Esophagus muscularis mucosa (tissue), 4 donors: ENCODE measurements at regions not wholly inside any gene's neighbourhood (a gene's known extent, or its start where the extent isn't known, plus 50 kb on each side); places are given as distances from the start of the nearest gene placed in this dataset.

Experiments
- EP300 ChIP-seq: sonication (generic); formaldehyde crosslinking; IDR thresholded peaks from one replicate; pipeline ENCODE4 v1.6.1; 2017; ENCODE audit warnings: antibody characterized with exemption
- POLR2A ChIP-seq: fragments of 450-650 bp; IDR thresholded peaks from one replicate; pipeline ENCODE4 v1.6.1; 2017; ENCODE audit warnings: antibody characterized with exemption, moderate library complexity, mild to moderate bottlenecking, low read depth
- TF ChIP-seq, protein P1 (sequence below), 3 experiments: fragments of 200-600 bp in 2 of 3; fragments of 450-650 bp in 1 of 3; sonication (generic) in 2 of 3; IDR thresholded peaks; one replicate each; pipeline ENCODE4 v1.5.1; 2017 to 2019; ENCODE audit warnings: antibody characterized with exemption in 3 of 3, mild to moderate bottlenecking in 2 of 3, moderate library complexity in 1 of 3

- TF ChIP-seq, protein P1, sequence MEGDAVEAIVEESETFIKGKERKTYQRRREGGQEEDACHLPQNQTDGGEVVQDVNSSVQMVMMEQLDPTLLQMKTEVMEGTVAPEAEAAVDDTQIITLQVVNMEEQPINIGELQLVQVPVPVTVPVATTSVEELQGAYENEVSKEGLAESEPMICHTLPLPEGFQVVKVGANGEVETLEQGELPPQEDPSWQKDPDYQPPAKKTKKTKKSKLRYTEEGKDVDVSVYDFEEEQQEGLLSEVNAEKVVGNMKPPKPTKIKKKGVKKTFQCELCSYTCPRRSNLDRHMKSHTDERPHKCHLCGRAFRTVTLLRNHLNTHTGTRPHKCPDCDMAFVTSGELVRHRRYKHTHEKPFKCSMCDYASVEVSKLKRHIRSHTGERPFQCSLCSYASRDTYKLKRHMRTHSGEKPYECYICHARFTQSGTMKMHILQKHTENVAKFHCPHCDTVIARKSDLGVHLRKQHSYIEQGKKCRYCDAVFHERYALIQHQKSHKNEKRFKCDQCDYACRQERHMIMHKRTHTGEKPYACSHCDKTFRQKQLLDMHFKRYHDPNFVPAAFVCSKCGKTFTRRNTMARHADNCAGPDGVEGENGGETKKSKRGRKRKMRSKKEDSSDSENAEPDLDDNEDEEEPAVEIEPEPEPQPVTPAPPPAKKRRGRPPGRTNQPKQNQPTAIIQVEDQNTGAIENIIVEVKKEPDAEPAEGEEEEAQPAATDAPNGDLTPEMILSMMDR (IDR thresholded peaks at IDR 0.05): no peak
- no peak for TF ChIP-seq POLR2A
- TF ChIP-seq EP300: no peak
These were observed 161.3 kb downstream of the MACROH2A1 start for GRCh38 chr5:135237748-135238103.
